Nephron progenitor cell (in vitro differentiated cells): ENCODE measurements at regions not wholly inside any gene's neighbourhood (a gene's known extent, or its start where the extent isn't known, plus 50 kb on each side); places are given as distances from the start of the nearest gene placed in this dataset.

Experiments
- DNase-seq: peaks from one replicate; pipeline ENCODE4 v3.0.0; 2021
- H3K27ac Mint-ChIP-seq: 2 replicates; pipeline ENCODE4 v1.8.0; 2021; ENCODE audit warnings: mild to moderate bottlenecking, moderate library complexity, mixed read lengths
- H3K27me3 Mint-ChIP-seq: 2 replicates; pipeline ENCODE4 v1.8.0; 2021; ENCODE audit warnings: mild to moderate bottlenecking, low read depth, mixed read lengths; ENCODE audit not compliant: poor library complexity
- H3K36me3 Mint-ChIP-seq: 2 replicates; pipeline ENCODE4 v1.8.0; 2021; ENCODE audit warnings: low read depth, mixed read lengths
- H3K4me1 Mint-ChIP-seq: 2 replicates; pipeline ENCODE4 v1.8.0; 2021; ENCODE audit warnings: mixed read lengths
- H3K4me3 Mint-ChIP-seq: 2 replicates; pipeline ENCODE4 v1.8.0; 2021; ENCODE audit warnings: mild to moderate bottlenecking, moderate library complexity, mixed read lengths
- H3K9me3 Mint-ChIP-seq: 2 replicates; pipeline ENCODE4 v1.8.0; 2021; ENCODE audit warnings: mild to moderate bottlenecking, moderate library complexity, mixed read lengths
- CTCF ChIP-seq: fragments of 200-600 bp; sonication (generic); IDR thresholded peaks from 2 replicates; pipeline ENCODE4 v1.5.0; 2021; ENCODE audit warnings: antibody characterized with exemption

GRCh38 chr11:22133776-22134175 is 59.1 kb upstream of the ANO5 start:
- no peaks in the 10 kb centered on the region for H3K27me3 Mint-ChIP-seq
- no peak overlapping the region for H3K27ac Mint-ChIP-seq
- peaks cover 3% of the 10 kb centered on the region for H3K9me3 Mint-ChIP-seq
- no peaks in the 10 kb centered on the region for H3K36me3 Mint-ChIP-seq
- no peak for TF ChIP-seq CTCF
- DNase-seq, result no peak
- no peaks in the 10 kb centered on the region for H3K4me1 Mint-ChIP-seq
- H3K4me3 Mint-ChIP-seq, result no peak overlapping the region

GRCh38 chr11:22138264-22138663 is 54.6 kb upstream of the ANO5 start:
- Mint-ChIP-seq H3K4me3 (no peak overlapping the region), H3K27me3 (peaks cover 4% of the 10 kb centered on the region), H3K9me3 (no peaks in the 10 kb centered on the region), H3K4me1 (no peaks in the 10 kb centered on the region), H3K36me3 (no peaks in the 10 kb centered on the region), H3K27ac (no peak overlapping the region)
- DNase-seq, result no peak
- no peak for TF ChIP-seq CTCF
